Fibroblast of pulmonary artery (primary cell): ENCODE measurements at regions not wholly inside any gene's neighbourhood (a gene's known extent, or its start where the extent isn't known, plus 50 kb on each side); places are given as distances from the start of the nearest gene placed in this dataset.

Experiments used
- DNase-seq: peaks from one replicate; pipeline ENCODE4 v3.0.0-alpha.2; 2010; ENCODE audit warnings: low read depth
- H3K4me3 ChIP-seq: replicated peaks from 2 replicates; pipeline ENCODE4 v1.5.1; 2011; ENCODE audit warnings: low read depth, mild to moderate bottlenecking, control low read depth, low read length, moderate library complexity
- CTCF ChIP-seq: IDR thresholded peaks from 2 replicates; pipeline ENCODE4 v1.5.1; 2011; ENCODE audit warnings: mild to moderate bottlenecking, control low read depth, low read length, inconsistent platforms; ENCODE audit errors: missing control alignments

GRCh38 chr16:61596655-61597054 is 439.6 kb downstream of the CDH8 start:
- no peak for TF ChIP-seq CTCF
- no peak for DNase-seq
- H3K4me3 ChIP-seq = no peak overlapping the region

GRCh38 chr16:61595605-61596004 is 440.6 kb downstream of the CDH8 start:
- DNase-seq = no peak
- no peak overlapping the region for H3K4me3 ChIP-seq
- no peak for TF ChIP-seq CTCF

- TF ChIP-seq CTCF = no peak
Observed at GRCh38 chr16:61590577-61590976, 445.7 kb downstream of the CDH8 start.

GRCh38 chr16:61587526-61587925 is 448.7 kb downstream of the CDH8 start:
- H3K4me3 ChIP-seq = no peak overlapping the region
- TF ChIP-seq CTCF = no peak
- no peak for DNase-seq

More at GRCh38 chr16:61590577-61590976, 445.7 kb downstream of the CDH8 start:
- DNase-seq = no peak
- no peak overlapping the region for H3K4me3 ChIP-seq

- no peak overlapping the region for H3K4me3 ChIP-seq
- no peak for TF ChIP-seq CTCF
- no peak for DNase-seq
Observed at GRCh38 chr16:61581417-61582046, 454.7 kb downstream of the CDH8 start.

GRCh38 chr16:61580579-61580978 is 455.7 kb downstream of the CDH8 start:
- no peak overlapping the region for H3K4me3 ChIP-seq
- no peak for DNase-seq
- TF ChIP-seq CTCF = no peak

- no peak overlapping the region for H3K4me3 ChIP-seq
- DNase-seq = no peak
- no peak for TF ChIP-seq CTCF
Observed at GRCh38 chr16:61579195-61579594, 457.0 kb downstream of the CDH8 start.
